HepG2 (cell line): ENCODE measurements at regions not wholly inside any gene's neighbourhood (a gene's known extent, or its start where the extent isn't known, plus 50 kb on each side); places are given as distances from the start of the nearest gene placed in this dataset.

Source experiments
- ATAC-seq: fragments of 200-7000 bp; cut with Tn5 transposase; 3 replicates; pipeline ENCODE4 v1.9.1; 2020; ENCODE audit warnings: mild to moderate bottlenecking, moderate library complexity
- BruUV-seq: library from RNA; stranded (reverse); fragments of 400-500 nt; replicated peaks from 2 replicates; lab custom pipeline; 2021; lab: Mats Ljungman, UMichigan
- CTCF ChIA-PET: fragments of 300-600 bp; formaldehyde crosslinking; extraction: SDS; loops from one replicate; lab custom pipeline; 2021; ENCODE audit warnings: low total read pairs, inconsistent platforms, low intra/inter-chr PET ratio; lab: Yijun Ruan, JAX
- POLR2A ChIA-PET: fragments of 350-600 bp; sonication (Branson Sonifier 250); formaldehyde crosslinking; loops from one replicate; lab custom pipeline; 2020; ENCODE audit warnings: antibody characterized with exemption, inconsistent platforms; lab: Yijun Ruan, JAX
- DNase-seq: peaks from one replicate; pipeline ENCODE4 v3.0.0-alpha.2; 2015; ENCODE audit warnings: low spot score
- FAIRE-seq: peaks from 3 replicates; lab custom pipeline; 2011; peaks lifted over from hg19 to GRCh38; lab: Jason Lieb, UNC
- H2AFZ ChIP-seq: one replicate; pipeline ENCODE4 v1.6.1; 2011; ENCODE audit warnings: low read length, inconsistent platforms
- H3K27ac ChIP-seq: fragments of 300-600 bp; 3 replicates; pipeline ENCODE4 v1.8.0; 2011; ENCODE audit warnings: mixed run types, mild to moderate bottlenecking, mixed read lengths, low read length, inconsistent platforms; ENCODE audit not compliant: insufficient read depth; ENCODE audit errors: extremely low read length
- H3K27me3 ChIP-seq, 2 experiments: fragments of 200-600 bp in 1 of 2; 2 replicates in 1 of 2; 3 replicates in 1 of 2; pipeline versions ENCODE4 v1.6.0 to v1.8.0; 2011; ENCODE audit warnings: low read length in 2 of 2, mild to moderate bottlenecking in 2 of 2, moderate library complexity in 2 of 2, inconsistent platforms in 1 of 2; ENCODE audit not compliant: insufficient read depth in 2 of 2, control insufficient read depth in 1 of 2
- H3K36me3 ChIP-seq, 2 experiments: fragments of 200-600 bp in 1 of 2; replicated peaks in 1 of 2; 2 replicates in 1 of 2; 3 replicates in 1 of 2; pipeline versions ENCODE4 v1.5.1 to v1.8.0; 2011; ENCODE audit warnings: low read length in 2 of 2, inconsistent platforms in 1 of 2; ENCODE audit not compliant: insufficient read depth in 2 of 2, control insufficient read depth in 1 of 2
- H3K4me1 ChIP-seq: 2 replicates; pipeline ENCODE4 v1.5.1; 2012; ENCODE audit warnings: low read length, inconsistent platforms; ENCODE audit not compliant: insufficient read depth
- H3K4me2 ChIP-seq: 2 replicates; pipeline ENCODE4 v1.6.0; 2011; ENCODE audit warnings: low read depth, low read length, inconsistent platforms
- H3K4me3 ChIP-seq, 3 experiments: fragments of 200-600 bp in 1 of 3; sonication (generic), shearing (Covaris generic) in 1 of 3; replicated peaks in 1 of 3; 2 replicates each; pipeline ENCODE4 v1.5.1; 2011 to 2016; ENCODE audit warnings: low read length in 3 of 3, inconsistent platforms in 2 of 3, low read depth in 2 of 3, mild to moderate bottlenecking in 2 of 3, control low read depth in 1 of 3, mixed read lengths in 1 of 3; ENCODE audit not compliant: insufficient read depth in 1 of 3
- H3K79me2 ChIP-seq: one replicate; pipeline ENCODE4 v1.6.1; 2011; ENCODE audit warnings: low read length, inconsistent platforms; ENCODE audit not compliant: insufficient read depth
- H3K9ac ChIP-seq: 2 replicates; pipeline ENCODE4 v1.6.0; 2011; ENCODE audit warnings: mild to moderate bottlenecking, low read depth, low read length, inconsistent platforms; ENCODE audit not compliant: insufficient read depth
- H3K9me3 ChIP-seq: 2 replicates; pipeline ENCODE4 v1.5.1; 2012; ENCODE audit warnings: mild to moderate bottlenecking, low read length
- H4K20me1 ChIP-seq: 2 replicates; pipeline ENCODE4 v1.6.0; 2011; ENCODE audit warnings: inconsistent platforms, mild to moderate bottlenecking, low read length, moderate library complexity; ENCODE audit not compliant: insufficient read depth
- FOXA3 ChIP-seq: IDR thresholded peaks from 2 replicates; pipeline ENCODE4 v1.6.1; 2016; ENCODE audit warnings: missing genetic modification reagents, missing compliant biosample characterization
- FOXC1 ChIP-seq: sonication (generic); formaldehyde crosslinking; IDR thresholded peaks from 2 replicates; pipeline ENCODE4 v1.8.0; 2022; ENCODE audit warnings: mild to moderate bottlenecking, missing genetic modification reagents, borderline replicate concordance
- FOXP4 ChIP-seq: sonication (generic); formaldehyde crosslinking; IDR thresholded peaks from 2 replicates; pipeline ENCODE4 v1.4.0; 2020; ENCODE audit warnings: missing genetic modification reagents
- TBX3 ChIP-seq: fragments of 450-650 bp; IDR thresholded peaks from 2 replicates; pipeline ENCODE4 v1.6.1; 2017; ENCODE audit warnings: antibody characterized with exemption, mild to moderate bottlenecking, inconsistent platforms, borderline replicate concordance
- U2AF2 ChIP-seq: fragments of 200-400 bp; formaldehyde crosslinking; IDR thresholded peaks from 2 replicates; pipeline ENCODE4 v1.6.1; 2017; ENCODE audit warnings: low read depth, mild to moderate bottlenecking, low read length
- ZNF225 ChIP-seq: sonication (generic); formaldehyde crosslinking; IDR thresholded peaks from 2 replicates; pipeline ENCODE4 v1.4.0; 2020; ENCODE audit warnings: mild to moderate bottlenecking, missing genetic modification reagents
- ZNF710 ChIP-seq: sonication (generic); formaldehyde crosslinking; IDR thresholded peaks from 2 replicates; pipeline ENCODE4 v1.5.0; 2020; ENCODE audit warnings: mild to moderate bottlenecking, missing genetic modification reagents, borderline replicate concordance
- ZSCAN31 ChIP-seq: sonication (generic); formaldehyde crosslinking; IDR thresholded peaks from 2 replicates; pipeline ENCODE4 v1.5.0; 2020; ENCODE audit warnings: low read depth, mild to moderate bottlenecking, missing genetic modification reagents
- WGBS: methylation state at CpG from one replicate; pipeline ENCODE4 v1.1.6; 2017; ENCODE audit warnings: low lambda C conversion rate; 5-methylcytosine and 5-hydroxymethylcytosine counted together
- in situ Hi-C: cut with HindIII; loops from 2 replicates; pipeline ENCODE4 v1.10.0; 2017; ENCODE audit warnings: low pct_unique_long_range_greater_than_20kb; ENCODE audit not compliant: extremely low pct_ligation_motif_present
- intact Hi-C: fragments of 100-400 bp; cut with micrococcal nuclease; formaldehyde crosslinking; loops from one replicate; pipeline ENCODE4 v1.10.0; 2022; ENCODE audit not compliant: unreplicated experiment

GRCh38 chr1:244204004-244204403, 152.9 kb downstream of the ZBTB18 start:
- WGBS, result 70% methylated on average over 9 of the region's 9 CpGs
- Histone ChIP-seq H3K79me2 (no peaks in the 10 kb centered on the region), H4K20me1 (no peaks in the 10 kb centered on the region), H3K27me3 (peaks cover 1 to 11% of the 10 kb centered on the region in 2 experiments; a peak in 4 of 5 replicates), H3K9ac (no peak overlapping the region), H3K4me2 (no peak overlapping the region), H3K27ac (no peak overlapping the region), H3K4me3 (no peak overlapping the region), H3K36me3 (no peaks in the 10 kb centered on the region), H3K4me1 (peaks cover 22% of the 10 kb centered on the region), H2AFZ (no peak overlapping the region), H3K9me3 (no peaks in the 10 kb centered on the region)
- no TSS peak for BruUV-seq
- DNase-seq, result no peak
- no peak for ATAC-seq
- intact Hi-C loops, result no loop called here
- FAIRE-seq, result no peak
- in situ Hi-C loops, result no loop called here
- TF ChIP-seq ZNF225 (CRISPR knock-in tag), result no peak
- TF ChIP-seq ZNF710 (CRISPR knock-in tag), result no peak
- TF ChIP-seq FOXA3, result no peak
- POLR2A ChIA-PET, result no interaction called here
- CTCF ChIA-PET, result no interaction called here

- intact Hi-C loops, result no loop called here
- Histone ChIP-seq H3K36me3 (no peaks in the 10 kb centered on the region), H2AFZ (no peak overlapping the region), H3K27ac (no peak overlapping the region), H3K9ac (no peak overlapping the region), H3K27me3 (peaks cover 1 to 11% of the 10 kb centered on the region in 2 experiments; a peak in 4 of 5 replicates), H3K4me3 (no peak overlapping the region), H4K20me1 (no peaks in the 10 kb centered on the region), H3K9me3 (no peaks in the 10 kb centered on the region), H3K4me2 (no peak overlapping the region), H3K4me1 (peaks cover 22% of the 10 kb centered on the region)
- in situ Hi-C loops, result no loop called here
- 27% methylated on average over 3 of the region's 3 CpGs for WGBS
- ChIA-PET POLR2A (no interaction called here), CTCF (no interaction called here)
- FAIRE-seq (no peak), ATAC-seq (no peak)
- no TSS peak for BruUV-seq
- TF ChIP-seq FOXP4 (no peak), U2AF2 (no peak), TBX3 (no peak), ZSCAN31 (no peak), FOXC1 (CRISPR knock-in tag) (no peak)
- TF ChIP-seq, all 625 proteins: peak for 0
- no peaks in the 10 kb centered on the region for H3K79me2 ChIP-seq
- DNase-seq, result no peak
Measured at GRCh38 chr1:244205171-244205570, 154.1 kb downstream of the ZBTB18 start.
